Suprapubic skin (tissue), 4 donors: ENCODE measurements at regions not wholly inside any gene's neighbourhood (a gene's known extent, or its start where the extent isn't known, plus 50 kb on each side); places are given as distances from the start of the nearest gene placed in this dataset.
A peak's percentile ranks its signal among the peaks of the same experiment; 100 is the strongest.

Source experiments
- DNase-seq, 2 donors: peaks; one replicate each; pipeline ENCODE4 v3.0.0-alpha.2; 2019; ENCODE audit warnings: low spot score in 2 of 2
- H3K27ac ChIP-seq: fragments of 200-600 bp; sonication (generic); one replicate; pipeline ENCODE4 v1.5.1; 2019
- H3K27me3 ChIP-seq: fragments of 200-600 bp; sonication (generic); one replicate; pipeline ENCODE4 v1.5.1; 2019
- H3K36me3 ChIP-seq: fragments of 200-600 bp; sonication (generic); one replicate; pipeline ENCODE4 v1.5.1; 2019
- H3K4me1 ChIP-seq: fragments of 200-600 bp; sonication (generic); one replicate; pipeline ENCODE4 v1.5.1; 2019
- H3K4me3 ChIP-seq: fragments of 200-600 bp; sonication (generic); one replicate; pipeline ENCODE4 v1.5.1; 2019; ENCODE audit warnings: mild to moderate bottlenecking
- H3K9me3 ChIP-seq: fragments of 200-600 bp; sonication (generic); one replicate; pipeline ENCODE4 v1.5.1; 2019
- EP300 ChIP-seq: sonication (generic); formaldehyde crosslinking; IDR thresholded peaks from one replicate; pipeline ENCODE4 v1.6.1; 2017; ENCODE audit warnings: antibody characterized with exemption
- POLR2A ChIP-seq, 2 donors: fragments of 450-650 bp; IDR thresholded peaks; one replicate each; pipeline ENCODE4 v1.6.1; 2017; ENCODE audit warnings: antibody characterized with exemption in 2 of 2, mild to moderate bottlenecking in 2 of 2, moderate library complexity in 2 of 2
- POLR2AphosphoS5 ChIP-seq, 3 donors: sonication (generic); formaldehyde crosslinking; IDR thresholded peaks; one replicate each; pipeline ENCODE4 v1.6.1; 2017; ENCODE audit warnings: antibody characterized with exemption in 3 of 3
- WGBS: methylation state at CpG from one replicate; pipeline ENCODE4 v1.1.5; 2018; 5-methylcytosine and 5-hydroxymethylcytosine counted together
- TF ChIP-seq, protein P1 (sequence below), 2 donors: fragments of 200-600 bp in 1 of 2; fragments of 450-650 bp in 1 of 2; sonication (generic) in 1 of 2; IDR thresholded peaks; one replicate each; pipeline ENCODE4 v1.5.1; 2016 to 2019; ENCODE audit warnings: antibody characterized with exemption in 2 of 2, mild to moderate bottlenecking in 1 of 2, moderate library complexity in 1 of 2

DNA sequence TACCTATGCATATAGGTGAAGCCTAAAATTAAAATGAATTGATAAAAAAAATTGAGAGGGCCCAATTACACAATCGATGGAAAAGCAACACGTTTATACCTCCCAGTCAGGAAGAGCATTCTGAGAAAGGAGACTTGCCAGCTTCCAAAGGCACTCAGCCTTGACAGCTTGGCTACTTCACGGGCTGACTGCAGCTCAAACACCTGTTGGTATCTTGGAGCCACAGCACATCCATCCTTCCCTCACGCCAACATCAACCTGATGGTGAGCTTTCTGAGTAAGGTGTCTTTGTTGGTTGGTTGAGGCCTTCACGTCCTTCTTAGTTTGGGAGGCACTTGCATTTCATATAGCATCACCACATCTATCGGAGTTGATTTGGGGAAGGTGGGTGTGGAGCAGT lies 598.9 kb upstream of the DIPK2B start:
- Histone ChIP-seq H3K4me1 (peaks cover 3% of the 10 kb centered on the region), H3K9me3 (no peaks in the 10 kb centered on the region), H3K27me3 (no peaks in the 10 kb centered on the region), H3K27ac (no peak overlapping the region), H3K36me3 (no peaks in the 10 kb centered on the region), H3K4me3 (peak overlapping the region; percentile 7)
- WGBS = 57% methylated on average over 6 of the region's 6 CpGs
- no peak for TF ChIP-seq EP300
- TF ChIP-seq, protein P1, sequence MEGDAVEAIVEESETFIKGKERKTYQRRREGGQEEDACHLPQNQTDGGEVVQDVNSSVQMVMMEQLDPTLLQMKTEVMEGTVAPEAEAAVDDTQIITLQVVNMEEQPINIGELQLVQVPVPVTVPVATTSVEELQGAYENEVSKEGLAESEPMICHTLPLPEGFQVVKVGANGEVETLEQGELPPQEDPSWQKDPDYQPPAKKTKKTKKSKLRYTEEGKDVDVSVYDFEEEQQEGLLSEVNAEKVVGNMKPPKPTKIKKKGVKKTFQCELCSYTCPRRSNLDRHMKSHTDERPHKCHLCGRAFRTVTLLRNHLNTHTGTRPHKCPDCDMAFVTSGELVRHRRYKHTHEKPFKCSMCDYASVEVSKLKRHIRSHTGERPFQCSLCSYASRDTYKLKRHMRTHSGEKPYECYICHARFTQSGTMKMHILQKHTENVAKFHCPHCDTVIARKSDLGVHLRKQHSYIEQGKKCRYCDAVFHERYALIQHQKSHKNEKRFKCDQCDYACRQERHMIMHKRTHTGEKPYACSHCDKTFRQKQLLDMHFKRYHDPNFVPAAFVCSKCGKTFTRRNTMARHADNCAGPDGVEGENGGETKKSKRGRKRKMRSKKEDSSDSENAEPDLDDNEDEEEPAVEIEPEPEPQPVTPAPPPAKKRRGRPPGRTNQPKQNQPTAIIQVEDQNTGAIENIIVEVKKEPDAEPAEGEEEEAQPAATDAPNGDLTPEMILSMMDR (IDR thresholded peaks at IDR 0.05) = no peak
- no peak for TF ChIP-seq POLR2A (IDR thresholded peaks at IDR 0.05)
- no peak for TF ChIP-seq POLR2AphosphoS5 (IDR thresholded peaks at IDR 0.05)
- no peak for DNase-seq

DNA sequence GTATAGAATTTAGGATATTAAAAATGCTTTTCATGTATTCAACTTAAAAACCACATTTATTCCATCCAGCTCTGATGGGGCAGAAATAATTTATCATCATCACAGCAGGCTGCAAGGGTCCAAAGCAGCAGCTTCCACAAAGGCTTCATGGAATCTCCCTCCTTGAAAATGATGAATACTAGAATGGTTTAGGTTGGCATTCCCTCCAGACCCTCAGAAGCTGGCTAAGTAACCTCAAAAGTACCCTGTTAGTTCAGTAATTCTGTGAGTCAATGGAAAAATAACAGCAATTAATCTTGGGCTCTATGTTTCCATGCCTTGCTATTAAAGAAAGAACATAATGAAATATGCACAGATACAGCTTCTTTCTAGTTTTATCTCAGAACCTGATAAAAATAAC lies 594.9 kb upstream of the DIPK2B start:
- Histone ChIP-seq H3K27me3 (no peaks in the 10 kb centered on the region), H3K27ac (no peak overlapping the region)
- TF ChIP-seq, protein P1 (IDR thresholded peaks at IDR 0.05) = no peak
- TF ChIP-seq POLR2AphosphoS5 (IDR thresholded peaks at IDR 0.05) (no peak), POLR2A (IDR thresholded peaks at IDR 0.05) (no peak), EP300 (no peak)

DNA sequence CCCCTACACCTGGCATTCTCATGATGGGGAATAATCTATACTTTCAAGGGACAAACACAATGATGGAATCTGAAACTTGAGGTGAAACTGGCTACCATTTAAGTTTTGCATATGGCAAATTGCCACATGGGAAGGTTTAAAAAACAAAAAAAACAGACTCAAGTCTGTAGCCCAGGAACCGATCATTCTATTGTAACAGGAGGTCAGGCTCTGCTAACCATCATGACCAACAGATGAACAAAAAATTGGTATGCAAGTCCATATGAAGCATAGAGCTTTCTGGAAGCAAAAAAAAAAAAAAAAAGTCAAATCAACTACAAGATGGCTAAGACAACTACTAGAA lies 594.3 kb upstream of the DIPK2B start:
- H3K4me1 ChIP-seq = peaks cover 2% of the 10 kb centered on the region
- 77% methylated on average over 1 of the region's 1 CpG for WGBS
- no peak for DNase-seq
- no peaks in the 10 kb centered on the region for H3K27me3 ChIP-seq
- no peak overlapping the region for H3K27ac ChIP-seq
- H3K36me3 ChIP-seq = no peaks in the 10 kb centered on the region
- no peak for TF ChIP-seq EP300
- H3K4me3 ChIP-seq = no peak overlapping the region
- H3K9me3 ChIP-seq = no peaks in the 10 kb centered on the region

More for the DNA sequence above, 594.9 kb upstream of the DIPK2B start:
- DNase-seq = no peak
- Histone ChIP-seq H3K36me3 (no peaks in the 10 kb centered on the region), H3K4me3 (no peak overlapping the region), H3K9me3 (no peaks in the 10 kb centered on the region), H3K4me1 (no peaks in the 10 kb centered on the region)

DNA sequence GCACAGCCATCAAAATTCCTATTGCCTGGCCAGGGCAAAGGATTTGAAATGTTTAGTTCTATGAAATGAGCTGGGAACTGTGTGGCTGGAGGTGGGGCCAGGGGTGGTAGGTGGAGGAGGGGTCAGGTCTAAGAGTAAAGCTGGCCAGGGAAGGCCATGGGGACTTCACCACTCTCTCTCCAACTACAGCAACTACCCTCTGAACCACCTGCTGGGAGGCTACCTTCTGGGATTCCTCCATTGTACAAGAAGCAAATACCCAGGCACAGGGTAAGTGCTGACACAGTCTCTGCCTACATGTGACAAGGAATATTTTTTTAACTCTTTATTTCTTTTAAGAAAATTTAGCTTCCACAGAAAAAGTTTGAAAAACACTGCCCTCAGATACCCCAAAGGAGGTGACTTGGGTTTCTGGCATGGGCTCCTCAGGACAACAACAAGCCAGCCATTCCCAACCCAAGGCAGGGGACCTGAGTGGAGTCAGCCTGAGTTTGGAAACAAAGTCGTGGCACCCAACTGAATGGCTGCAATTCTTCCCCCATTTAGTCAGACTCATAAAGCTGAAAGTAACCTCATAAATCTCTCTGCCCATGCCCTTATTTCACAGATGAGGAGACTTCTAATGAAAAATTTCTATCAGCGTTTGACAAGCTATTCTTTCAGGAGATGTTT lies 593.8 kb upstream of the DIPK2B start:
- no peak for DNase-seq
- Histone ChIP-seq H3K4me1 (peaks cover 2% of the 10 kb centered on the region), H3K4me3 (no peak overlapping the region), H3K27ac (no peak overlapping the region), H3K27me3 (no peaks in the 10 kb centered on the region), H3K36me3 (no peaks in the 10 kb centered on the region), H3K9me3 (no peaks in the 10 kb centered on the region)
- 66% methylated on average over 2 of the region's 2 CpGs for WGBS
- TF ChIP-seq POLR2AphosphoS5 (IDR thresholded peaks at IDR 0.05) (no peak), POLR2A (IDR thresholded peaks at IDR 0.05) (no peak), EP300 (no peak)
- TF ChIP-seq, protein P1 (IDR thresholded peaks at IDR 0.05) = no peak

DNA sequence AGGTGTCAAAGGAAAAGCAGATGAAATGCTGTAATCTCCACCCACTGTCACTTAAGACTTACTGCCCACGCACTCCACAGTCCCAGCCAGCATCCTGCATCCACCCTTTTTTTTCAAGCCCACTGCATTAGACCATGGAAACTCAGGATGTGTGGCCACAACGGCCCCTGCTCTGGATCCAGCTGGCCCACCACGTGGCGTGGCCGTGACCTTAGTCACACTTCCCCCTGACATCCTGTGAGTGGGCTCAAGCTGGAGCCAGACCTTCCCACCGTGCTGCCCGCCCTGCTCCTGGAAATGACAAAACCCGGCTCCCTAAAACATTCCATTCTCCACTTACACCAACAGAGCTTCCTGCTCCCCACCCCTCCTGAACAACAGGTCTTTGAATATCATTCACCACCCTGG lies 588.3 kb upstream of the DIPK2B start:
- Histone ChIP-seq H3K27ac (peak overlapping the region; percentile 41), H3K36me3 (no peaks in the 10 kb centered on the region), H3K4me1 (peaks cover 8% of the 10 kb centered on the region), H3K27me3 (no peaks in the 10 kb centered on the region), H3K9me3 (no peaks in the 10 kb centered on the region), H3K4me3 (no peak overlapping the region)
- DNase-seq = peak in 1 of 2 donors; percentile 68
- no peak for TF ChIP-seq POLR2AphosphoS5 (IDR thresholded peaks at IDR 0.05)
- TF ChIP-seq, protein P1 (IDR thresholded peaks at IDR 0.05) = no peak
- TF ChIP-seq POLR2A (IDR thresholded peaks at IDR 0.05) = no peak
- TF ChIP-seq EP300 = no peak
- 27% methylated on average over 8 of the region's 8 CpGs for WGBS

DNA sequence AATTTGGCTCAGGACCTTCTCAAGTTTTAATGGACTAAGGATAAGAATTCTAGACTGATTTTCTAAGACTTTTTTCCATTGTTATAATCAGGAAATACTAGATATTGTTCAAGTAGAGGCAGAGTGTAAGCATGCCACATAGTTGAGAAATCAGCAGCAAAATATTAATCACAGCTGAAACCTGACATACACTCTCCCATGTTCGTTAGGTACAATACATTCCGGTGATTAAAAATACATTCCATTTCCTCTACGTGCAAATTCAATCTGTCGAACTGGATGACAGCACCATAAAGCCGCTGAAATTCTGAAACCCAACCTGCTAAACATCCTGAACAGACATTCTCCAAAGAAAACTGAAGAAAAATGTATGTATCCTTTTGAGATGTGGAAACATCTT lies 587.6 kb upstream of the DIPK2B start:
- 55% methylated on average over 5 of the region's 5 CpGs for WGBS
- H3K27me3 ChIP-seq = no peaks in the 10 kb centered on the region
- peaks cover 8% of the 10 kb centered on the region for H3K4me1 ChIP-seq
- no peaks in the 10 kb centered on the region for H3K36me3 ChIP-seq
- H3K4me3 ChIP-seq = no peak overlapping the region
- TF ChIP-seq, protein P1 (IDR thresholded peaks at IDR 0.05) = no peak
- no peak for TF ChIP-seq POLR2AphosphoS5 (IDR thresholded peaks at IDR 0.05)
- no peak for TF ChIP-seq POLR2A (IDR thresholded peaks at IDR 0.05)
- TF ChIP-seq EP300 = no peak
- peak overlapping the region; percentile 41 for H3K27ac ChIP-seq
- DNase-seq = no peak
- no peaks in the 10 kb centered on the region for H3K9me3 ChIP-seq
